ENCODE measurements at regions not wholly inside any gene's neighbourhood (a gene's known extent, or its start where the extent isn't known, plus 50 kb on each side); places are given as distances from the start of the nearest gene placed in this dataset.
"Not testable (repeated sequence)": the region's sequence is repeated elsewhere in the genome, so short reads cannot be mapped to it uniquely, and the experiment has no call there.

DNA sequence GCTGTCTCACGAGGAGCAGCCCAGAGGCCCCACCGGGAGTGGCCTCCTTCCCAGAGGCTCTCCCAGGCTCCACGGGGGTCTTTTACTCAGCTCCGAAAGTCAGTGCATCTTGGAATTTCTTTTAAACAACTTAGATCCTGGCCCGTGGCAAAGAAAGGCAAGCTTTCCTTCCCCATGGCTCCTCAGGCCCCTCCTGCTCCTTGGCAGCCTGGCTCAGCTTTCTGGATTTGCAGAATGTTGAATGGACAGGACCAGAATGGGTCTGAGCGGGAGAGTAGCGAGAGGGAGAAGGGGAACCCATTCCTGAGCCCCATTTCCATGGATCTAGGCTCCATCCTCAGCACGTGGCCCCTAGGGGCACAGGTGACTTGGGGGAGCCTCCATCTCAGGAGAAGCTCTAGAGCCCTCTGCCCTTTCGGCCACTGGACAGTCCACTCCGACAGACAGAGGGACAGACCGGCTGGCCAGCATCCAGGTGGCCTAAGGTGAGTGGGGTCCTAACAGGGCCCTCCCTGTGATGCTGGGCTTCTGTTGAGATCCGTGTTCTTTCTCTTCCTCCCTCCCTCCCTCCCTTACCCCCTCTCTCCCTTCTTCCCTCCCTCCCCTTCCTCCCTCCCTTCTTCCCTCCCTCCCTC, 173.9 kb upstream of the PPP1R26 start:
- Histone ChIP-seq H3K4ac (ENCODE audit: low read depth, low read length) (no peak overlapping the region), H3K27me3 (ENCODE audit: insufficient read depth, low read length) (no peaks in the 10 kb centered on the region), H3K79me1 (ENCODE audit: low read length) (no peaks in the 10 kb centered on the region), H3K4me3 (ENCODE audit: low read depth, low read length) (no peak overlapping the region), H2BK12ac (ENCODE audit: low read length) (no peak overlapping the region), H3K9ac (ENCODE audit: low read length) (no peak overlapping the region), H2BK5ac (ENCODE audit: low read depth, low read length, poor library complexity) (no peak overlapping the region), H3K23ac (ENCODE audit: low read length) (no peak overlapping the region), H3K4me1 (ENCODE audit: control insufficient read depth in 1 of 2, insufficient read depth in 2 of 2, low read length in 2 of 2) (no peaks in the 10 kb centered on the region), H3K27ac (ENCODE audit: low read depth, low read length) (no peak overlapping the region), H2AFZ (ENCODE audit: insufficient read depth, low read length, poor library complexity) (no peak overlapping the region), H4K8ac (ENCODE audit: low read depth, low read length) (no peak overlapping the region), H3K18ac (ENCODE audit: low read length) (no peak overlapping the region), H3K9me3 (ENCODE audit: insufficient read depth, low read depth, low read length) (peaks cover 4% of the 10 kb centered on the region), H4K91ac (ENCODE audit: low read depth, low read length) (no peak overlapping the region), H2BK120ac (ENCODE audit: insufficient read depth, low read length, poor library complexity) (no peak overlapping the region), H4K12ac (ENCODE audit: low read depth, low read length) (no peak overlapping the region), H3K4me2 (ENCODE audit: low read length) (no peak overlapping the region), H2AK5ac (ENCODE audit: low read length) (no peak overlapping the region), H3K79me2 (ENCODE audit: control insufficient read depth, insufficient read depth, low read length, poor library complexity) (no peaks in the 10 kb centered on the region), H3K36me3 (ENCODE audit: control insufficient read depth in 1 of 2, insufficient read depth in 2 of 2, low read length in 2 of 2) (no peaks in the 10 kb centered on the region), H3K14ac (ENCODE audit: low read length) (no peak overlapping the region)
- no CpG with 5 or more reads among the region's 12 CpGs for WGBS (ENCODE audit: extremely low coverage, insufficient coverage, insufficient read length)
- DNase-seq = no peak

DNA sequence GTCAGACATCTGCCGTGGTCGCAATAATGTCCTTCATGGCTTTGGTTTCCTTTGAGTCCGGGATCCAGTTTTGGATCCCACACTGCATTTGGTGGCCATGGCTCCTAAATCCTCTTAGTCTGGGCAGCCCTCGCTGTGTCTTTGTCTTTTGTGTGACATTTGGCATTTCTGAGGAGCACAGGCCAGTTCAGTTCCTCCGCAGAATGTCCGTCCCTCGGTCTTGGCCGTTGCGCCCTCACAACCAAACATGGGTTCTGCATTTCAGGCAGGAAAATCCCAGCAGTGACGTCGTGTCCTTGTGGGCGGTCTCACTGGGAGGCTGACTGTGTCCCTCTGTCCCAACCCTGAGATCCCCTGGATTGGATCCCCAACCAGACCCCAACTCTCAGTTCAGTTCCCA, 172.9 kb upstream of the PPP1R26 start:
- H4K91ac ChIP-seq (ENCODE audit: low read depth, low read length) = no peak overlapping the region
- peaks cover 4% of the 10 kb centered on the region for H3K9me3 ChIP-seq (ENCODE audit: insufficient read depth, low read depth, low read length)
- no peak overlapping the region for H3K4me2 ChIP-seq (ENCODE audit: low read length)
- no peak overlapping the region for H2AK5ac ChIP-seq (ENCODE audit: low read length)
- no peaks in the 10 kb centered on the region for H3K4me1 ChIP-seq (ENCODE audit: control insufficient read depth in 1 of 2, insufficient read depth in 2 of 2, low read length in 2 of 2)
- DNase-seq = no peak
- no peak overlapping the region for H4K12ac ChIP-seq (ENCODE audit: low read depth, low read length)
- H3K4ac ChIP-seq (ENCODE audit: low read depth, low read length) = no peak overlapping the region
- no peak overlapping the region for H3K27ac ChIP-seq (ENCODE audit: low read depth, low read length)
- H2BK5ac ChIP-seq (ENCODE audit: low read depth, low read length, poor library complexity) = no peak overlapping the region
- no CpG with 5 or more reads among the region's 12 CpGs for WGBS (ENCODE audit: extremely low coverage, insufficient coverage, insufficient read length)
- no peaks in the 10 kb centered on the region for H3K79me2 ChIP-seq (ENCODE audit: control insufficient read depth, insufficient read depth, low read length, poor library complexity)
- H3K36me3 ChIP-seq (ENCODE audit: control insufficient read depth in 1 of 2, insufficient read depth in 2 of 2, low read length in 2 of 2) = no peaks in the 10 kb centered on the region
- no peak overlapping the region for H3K14ac ChIP-seq (ENCODE audit: low read length)
- no peaks in the 10 kb centered on the region for H3K27me3 ChIP-seq (ENCODE audit: insufficient read depth, low read length)
- H2BK12ac ChIP-seq (ENCODE audit: low read length) = no peak overlapping the region
- H2AFZ ChIP-seq (ENCODE audit: insufficient read depth, low read length, poor library complexity) = no peak overlapping the region
- H3K4me3 ChIP-seq (ENCODE audit: low read depth, low read length) = no peak overlapping the region
- H3K23ac ChIP-seq (ENCODE audit: low read length) = no peak overlapping the region
- H3K18ac ChIP-seq (ENCODE audit: low read length) = no peak overlapping the region
- no peak overlapping the region for H4K8ac ChIP-seq (ENCODE audit: low read depth, low read length)
- H3K9ac ChIP-seq (ENCODE audit: low read length) = no peak overlapping the region
- no peaks in the 10 kb centered on the region for H3K79me1 ChIP-seq (ENCODE audit: low read length)
- no peak overlapping the region for H2BK120ac ChIP-seq (ENCODE audit: insufficient read depth, low read length, poor library complexity)

DNA sequence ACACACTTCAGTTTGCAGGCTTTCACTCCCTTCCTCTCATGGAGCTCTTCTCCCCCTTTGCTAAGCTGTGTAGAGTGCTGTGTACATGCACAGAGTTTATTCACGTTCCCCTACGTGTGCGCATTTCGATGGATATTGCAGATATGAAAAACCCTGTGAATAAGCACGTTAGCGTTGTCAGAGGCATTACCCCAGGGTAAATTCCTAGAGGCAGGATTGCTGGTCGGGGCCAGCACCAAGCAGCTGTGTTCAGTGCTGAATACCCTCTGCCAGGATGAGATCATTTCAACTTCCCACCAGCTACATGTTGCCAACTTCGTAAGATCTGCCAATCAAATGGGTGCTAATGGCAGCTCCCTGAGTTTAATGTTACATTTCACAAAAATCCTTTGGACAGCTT, 172.3 kb upstream of the PPP1R26 start:
- no peak overlapping the region for H2AK5ac ChIP-seq (ENCODE audit: low read length)
- no peak overlapping the region for H2BK12ac ChIP-seq (ENCODE audit: low read length)
- H3K79me2 ChIP-seq (ENCODE audit: control insufficient read depth, insufficient read depth, low read length, poor library complexity) = no peaks in the 10 kb centered on the region
- no peak overlapping the region for H2BK5ac ChIP-seq (ENCODE audit: low read depth, low read length, poor library complexity)
- no peak overlapping the region for H4K8ac ChIP-seq (ENCODE audit: low read depth, low read length)
- no peaks in the 10 kb centered on the region for H3K27me3 ChIP-seq (ENCODE audit: insufficient read depth, low read length)
- WGBS (ENCODE audit: extremely low coverage, insufficient coverage, insufficient read length) = no CpG with 5 or more reads among the region's 8 CpGs
- no peak overlapping the region for H3K4me2 ChIP-seq (ENCODE audit: low read length)
- DNase-seq = peak; percentile 71 to 87
- no peak overlapping the region for H3K27ac ChIP-seq (ENCODE audit: low read depth, low read length)
- H3K14ac ChIP-seq (ENCODE audit: low read length) = no peak overlapping the region
- no peak overlapping the region for H3K4me3 ChIP-seq (ENCODE audit: low read depth, low read length)
- H3K4ac ChIP-seq (ENCODE audit: low read depth, low read length) = no peak overlapping the region
- no peaks in the 10 kb centered on the region for H3K4me1 ChIP-seq (ENCODE audit: control insufficient read depth in 1 of 2, insufficient read depth in 2 of 2, low read length in 2 of 2)
- H3K9me3 ChIP-seq (ENCODE audit: insufficient read depth, low read depth, low read length) = peaks cover 4% of the 10 kb centered on the region
- H4K91ac ChIP-seq (ENCODE audit: low read depth, low read length) = no peak overlapping the region
- H3K36me3 ChIP-seq (ENCODE audit: control insufficient read depth in 1 of 2, insufficient read depth in 2 of 2, low read length in 2 of 2) = no peaks in the 10 kb centered on the region
- no peak overlapping the region for H3K23ac ChIP-seq (ENCODE audit: low read length)
- H3K18ac ChIP-seq (ENCODE audit: low read length) = no peak overlapping the region
- no peak overlapping the region for H2BK120ac ChIP-seq (ENCODE audit: insufficient read depth, low read length, poor library complexity)
- H3K9ac ChIP-seq (ENCODE audit: low read length) = no peak overlapping the region
- H3K79me1 ChIP-seq (ENCODE audit: low read length) = no peaks in the 10 kb centered on the region
- H4K12ac ChIP-seq (ENCODE audit: low read depth, low read length) = no peak overlapping the region
- no peak overlapping the region for H2AFZ ChIP-seq (ENCODE audit: insufficient read depth, low read length, poor library complexity)

DNA sequence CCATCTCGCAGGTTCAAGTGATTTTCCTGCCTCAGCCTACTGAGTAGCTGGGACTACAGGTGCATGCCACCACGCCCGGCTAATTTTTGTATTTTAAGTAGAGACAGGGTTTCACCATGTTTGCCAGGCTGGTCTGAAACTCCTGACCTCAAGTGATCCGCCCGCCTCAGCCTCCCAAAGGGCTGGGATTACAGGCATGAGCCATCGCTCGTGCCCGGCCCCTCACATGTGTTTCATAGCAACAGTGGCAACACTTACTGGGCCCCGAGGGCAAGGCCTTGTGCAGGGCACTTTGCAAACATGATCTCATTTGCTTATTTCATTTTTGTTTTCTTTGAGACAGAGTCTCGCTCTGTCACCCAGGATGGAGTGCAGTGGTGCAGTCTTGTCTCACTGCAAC, 171.7 kb upstream of the PPP1R26 start:
- H2BK12ac ChIP-seq (ENCODE audit: low read length); H4K8ac ChIP-seq (ENCODE audit: low read depth, low read length); H3K4ac ChIP-seq (ENCODE audit: low read depth, low read length); H3K4me2 ChIP-seq (ENCODE audit: low read length); H2BK5ac ChIP-seq (ENCODE audit: low read depth, low read length, poor library complexity); H2BK120ac ChIP-seq (ENCODE audit: insufficient read depth, low read length, poor library complexity); H3K4me1 ChIP-seq (ENCODE audit: control insufficient read depth in 1 of 2, insufficient read depth in 2 of 2, low read length in 2 of 2); H3K23ac ChIP-seq (ENCODE audit: low read length); H4K12ac ChIP-seq (ENCODE audit: low read depth, low read length); H3K9ac ChIP-seq (ENCODE audit: low read length); H3K27me3 ChIP-seq (ENCODE audit: insufficient read depth, low read length); H4K91ac ChIP-seq (ENCODE audit: low read depth, low read length); H3K36me3 ChIP-seq (ENCODE audit: control insufficient read depth in 1 of 2, insufficient read depth in 2 of 2, low read length in 2 of 2); H2AK5ac ChIP-seq (ENCODE audit: low read length); H3K9me3 ChIP-seq (ENCODE audit: insufficient read depth, low read depth, low read length); H3K79me2 ChIP-seq (ENCODE audit: control insufficient read depth, insufficient read depth, low read length, poor library complexity); H3K18ac ChIP-seq (ENCODE audit: low read length); H3K14ac ChIP-seq (ENCODE audit: low read length); H2AFZ ChIP-seq (ENCODE audit: insufficient read depth, low read length, poor library complexity); H3K79me1 ChIP-seq (ENCODE audit: low read length); H3K4me3 ChIP-seq (ENCODE audit: low read depth, low read length); H3K27ac ChIP-seq (ENCODE audit: low read depth, low read length): not testable (repeated sequence)
- no CpG with 5 or more reads among the region's 10 CpGs for WGBS (ENCODE audit: extremely low coverage, insufficient coverage, insufficient read length)
- DNase-seq = peak; percentile 50

Data from trophoblast cell (in vitro differentiated cells and primary cell).